ENCODE measurements at regions not wholly inside any gene's neighbourhood (a gene's known extent, or its start where the extent isn't known, plus 50 kb on each side); places are given as distances from the start of the nearest gene placed in this dataset.

DNA sequence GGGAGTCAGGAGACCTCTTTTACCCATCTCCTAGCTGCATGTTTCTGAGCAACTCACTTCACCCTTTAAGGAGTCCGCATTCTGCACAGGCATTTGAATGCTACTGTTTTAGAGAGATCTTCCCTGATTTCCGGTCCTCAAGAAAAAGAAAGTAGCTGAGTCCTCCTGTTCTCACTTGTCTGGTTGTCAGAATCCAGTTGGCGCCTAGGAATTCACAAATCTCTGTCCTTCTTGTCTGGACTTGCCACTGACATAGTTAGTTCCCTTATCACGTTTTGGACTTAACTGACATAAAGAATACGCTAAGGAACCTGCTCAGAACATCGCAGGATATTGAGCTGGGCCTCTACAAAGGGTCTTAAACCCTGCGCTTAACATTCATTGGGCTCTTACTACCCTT lies 61.3 kb upstream of the OR5P2 start:
- TF ChIP-seq CTCF (IDR thresholded peaks at IDR 0.05): no peak
- no peak for TF ChIP-seq POLR2A (IDR thresholded peaks at IDR 0.05)

Measured in lower leg skin (tissue), 3 donors.